NCI-H774 (cell line): ENCODE measurements at regions not wholly inside any gene's neighbourhood (a gene's known extent, or its start where the extent isn't known, plus 50 kb on each side); places are given as distances from the start of the nearest gene placed in this dataset.
"Not testable (repeated sequence)": the region's sequence is repeated elsewhere in the genome, so short reads cannot be mapped to it uniquely, and the experiment has no call there.

Experiments
- DNase-seq: peaks from one replicate; lab custom pipeline; 2025; lab: John Stamatoyannopoulos, UW

DNA sequence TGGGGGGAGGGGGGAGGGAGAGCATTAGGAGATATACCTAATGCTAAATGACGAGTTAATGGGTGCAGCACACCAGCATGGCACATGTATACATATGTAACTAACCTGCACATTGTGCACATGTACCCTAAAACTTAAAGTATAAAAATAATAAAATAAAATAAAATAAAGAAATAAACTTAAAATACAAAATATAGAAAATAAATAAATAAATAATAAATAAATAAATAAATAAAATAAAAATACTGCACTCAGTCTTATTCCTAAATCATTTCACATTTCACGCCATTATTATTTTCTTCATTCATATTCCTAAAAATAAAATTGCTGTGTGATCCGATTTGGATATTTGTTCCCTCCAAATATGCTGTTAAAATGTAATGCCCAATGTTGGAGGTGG is 156.5 kb upstream of the CCNG1 start:
- DNase-seq, result not testable (repeated sequence)

DNA sequence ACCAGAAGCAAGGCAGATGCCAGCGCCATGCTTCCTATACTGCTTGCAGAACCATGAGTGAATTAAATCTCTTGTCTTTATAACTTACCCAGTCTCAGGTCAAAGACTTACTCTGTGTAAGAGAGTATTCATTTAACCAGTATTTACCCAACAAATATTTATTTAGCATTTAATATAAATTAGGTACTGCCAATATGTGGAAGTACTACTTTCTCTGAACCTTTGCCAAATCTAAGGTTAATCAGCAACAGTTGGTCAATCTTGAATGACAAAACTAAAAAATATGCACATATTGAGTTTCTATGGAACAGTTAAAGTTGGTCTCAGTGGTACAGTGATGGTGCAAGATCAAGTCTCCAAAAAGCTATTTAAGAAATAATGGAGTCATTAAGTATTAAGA is 155.9 kb upstream of the CCNG1 start:
- DNase-seq, result no peak

DNA sequence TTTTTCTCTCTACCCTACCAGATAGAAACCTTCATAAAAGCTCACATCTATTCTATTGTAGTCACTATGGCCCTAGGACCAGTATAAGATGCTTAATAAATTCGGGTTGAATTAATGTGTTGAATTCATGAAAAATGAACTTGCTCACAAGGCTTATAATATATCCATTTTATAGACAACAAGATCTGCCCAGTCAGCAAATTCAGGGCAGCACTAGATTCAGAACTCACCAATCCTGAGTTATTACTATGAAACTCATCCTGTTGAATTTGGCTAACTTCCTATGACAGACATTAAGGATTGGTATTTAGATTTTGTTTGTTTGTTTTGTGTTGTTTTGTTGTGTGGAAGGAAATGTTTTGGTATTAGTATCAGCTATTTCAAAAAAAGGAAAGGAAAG is 143.6 kb upstream of the CCNG1 start:
- DNase-seq, result no peak

DNA sequence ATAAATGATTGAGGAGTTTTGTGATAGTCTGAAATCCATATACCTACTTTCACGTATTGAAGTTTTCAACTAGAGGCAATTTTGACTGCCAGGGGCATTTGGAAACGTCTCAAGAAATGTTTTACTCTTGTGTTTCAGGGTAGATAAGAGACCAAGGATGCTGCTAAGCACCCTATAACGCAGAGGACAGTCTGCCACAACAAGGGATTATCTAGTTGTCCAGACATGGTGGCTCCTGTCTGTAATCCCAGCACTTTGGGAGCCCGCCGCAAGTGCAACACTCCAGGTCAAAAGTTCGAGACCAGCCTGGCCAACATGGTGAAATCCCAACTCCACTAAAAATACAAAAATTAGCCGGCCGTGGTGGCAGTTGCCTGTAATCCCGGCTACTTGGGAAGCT is 133.7 kb upstream of the CCNG1 start:
- no peak for DNase-seq

DNA sequence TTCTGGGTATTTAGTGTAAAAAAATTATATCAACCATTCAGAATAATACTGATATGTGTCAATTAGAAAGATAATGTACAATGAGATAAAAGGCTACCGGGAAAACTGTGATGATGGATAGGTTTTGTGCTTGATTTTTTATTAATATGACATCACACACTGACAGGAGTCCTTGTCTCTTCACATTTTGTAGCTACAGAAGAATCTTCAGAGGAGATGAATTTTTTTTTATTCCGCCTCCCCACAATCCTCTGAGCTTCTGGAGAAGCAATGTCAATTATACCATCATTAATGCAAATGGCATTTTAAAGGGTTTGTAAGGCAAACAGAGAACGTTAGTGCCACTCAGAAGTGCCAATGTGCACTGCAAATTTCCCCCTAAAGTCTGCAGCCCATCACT is 131.7 kb upstream of the CCNG1 start:
- no peak for DNase-seq

DNA sequence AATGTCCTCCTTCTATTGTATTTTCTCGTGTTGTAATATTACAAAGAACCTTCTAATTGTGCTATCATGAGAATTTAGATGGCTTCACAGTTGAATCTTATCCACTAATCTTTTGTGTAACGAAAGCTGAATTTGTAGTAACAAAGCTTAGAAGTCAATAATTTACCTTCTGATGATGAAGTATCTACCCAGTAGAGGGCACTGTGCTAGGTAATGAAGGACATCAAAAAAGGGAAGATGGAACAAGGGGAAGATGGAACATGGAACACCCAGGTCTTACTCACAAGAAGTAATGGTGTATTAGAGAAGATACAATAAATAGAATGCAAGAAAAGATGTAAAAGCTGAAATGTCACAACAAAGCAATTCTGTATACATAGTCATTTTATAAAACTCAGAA is 131.0 kb upstream of the CCNG1 start:
- no peak for DNase-seq

DNA sequence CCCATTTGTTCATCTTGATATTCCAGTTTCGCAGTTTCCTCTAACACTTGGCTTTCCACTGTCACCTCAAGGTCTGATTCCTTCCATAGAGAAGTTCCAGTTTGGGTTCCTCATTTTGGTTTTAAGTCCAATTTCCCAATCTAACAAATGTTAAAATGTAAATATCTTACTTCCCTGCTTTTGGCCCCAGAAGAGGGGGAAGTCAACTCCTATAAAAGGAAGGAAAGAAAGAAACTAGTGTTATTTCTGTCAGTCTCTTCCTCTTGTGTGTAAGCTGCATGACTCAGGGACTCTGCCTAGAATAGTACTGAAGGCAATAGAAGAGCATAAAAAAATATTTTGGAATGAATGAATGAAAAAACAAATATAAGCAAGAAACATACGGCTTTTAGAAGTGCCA is 127.5 kb upstream of the CCNG1 start:
- DNase-seq, result no peak

DNA sequence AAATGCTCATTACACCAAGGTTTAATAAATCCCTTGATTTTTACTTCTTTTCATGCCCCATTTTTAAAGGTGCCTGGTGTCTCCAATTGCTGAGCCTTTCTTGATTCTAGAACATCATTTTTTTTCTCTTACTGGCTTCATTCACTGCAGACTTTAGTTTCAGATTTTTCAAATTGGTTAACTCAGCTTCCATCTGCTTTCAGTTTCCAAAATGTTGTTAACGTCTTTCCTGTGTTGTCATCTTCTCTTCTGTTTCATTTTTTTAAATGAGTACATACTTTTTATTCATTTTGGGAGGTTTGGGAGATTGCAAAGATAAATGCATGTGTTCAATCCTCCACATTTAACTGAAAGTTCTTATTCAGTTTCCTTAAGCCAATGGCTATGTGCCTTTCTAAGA is 126.4 kb upstream of the CCNG1 start:
- no peak for DNase-seq

DNA sequence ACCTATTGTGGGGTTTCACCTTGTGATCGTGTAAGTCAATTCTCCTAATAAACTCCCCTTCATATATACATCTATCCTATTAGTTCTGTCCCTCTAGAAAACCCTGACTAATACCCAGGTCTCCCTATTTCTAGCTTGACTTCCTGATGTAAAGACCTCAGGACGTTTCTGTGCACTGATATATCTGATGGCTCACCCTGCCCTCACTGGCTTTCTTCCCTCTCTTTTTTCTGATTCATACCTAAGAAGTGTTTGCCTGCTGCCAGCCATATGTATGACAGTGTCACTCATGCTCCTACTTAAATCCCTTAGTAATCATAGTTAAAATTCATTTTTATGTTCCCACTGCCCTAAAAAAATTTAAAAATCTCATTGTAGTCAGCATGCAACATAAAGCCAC is 124.8 kb upstream of the CCNG1 start:
- no peak for DNase-seq

DNA sequence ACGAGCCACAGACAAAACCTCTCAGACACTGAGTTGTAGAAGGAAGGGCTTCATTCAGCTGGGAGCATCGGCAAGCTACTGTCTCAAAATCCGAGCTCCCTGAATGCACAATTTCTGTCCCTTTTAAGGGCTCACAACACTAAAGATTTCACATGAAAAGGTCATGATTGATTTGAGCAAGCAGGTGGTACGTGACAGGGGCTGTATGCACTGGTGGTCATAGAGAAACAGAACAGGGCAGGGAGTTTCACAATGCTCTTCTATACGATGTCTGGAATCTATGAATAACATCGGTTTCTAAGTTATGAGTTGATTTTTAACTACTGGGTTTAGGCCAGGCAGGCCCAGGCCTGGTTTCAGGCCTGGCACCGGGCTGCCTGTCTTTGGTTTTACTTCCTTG is 124.3 kb upstream of the CCNG1 start:
- not testable (repeated sequence) for DNase-seq

DNA sequence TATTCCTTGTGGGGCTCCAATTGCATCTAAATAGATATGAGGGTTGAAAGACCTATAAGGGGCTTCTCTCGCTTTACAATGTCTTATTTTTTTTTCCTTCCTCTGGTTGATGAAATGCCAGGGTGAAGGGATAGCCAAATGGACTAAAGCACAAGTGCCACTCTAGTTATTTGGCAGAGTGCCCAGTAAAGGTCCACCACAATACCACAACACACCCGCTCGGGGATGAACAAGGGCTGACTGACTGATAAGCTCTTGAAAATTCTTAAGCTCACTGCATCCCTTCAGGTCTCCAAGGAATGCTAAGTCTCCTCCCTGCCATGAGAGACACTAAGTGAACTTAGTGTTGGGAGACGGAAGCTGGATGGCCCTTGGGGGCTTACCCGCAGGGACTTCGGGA is 121.0 kb upstream of the CCNG1 start:
- not testable (repeated sequence) for DNase-seq

DNA sequence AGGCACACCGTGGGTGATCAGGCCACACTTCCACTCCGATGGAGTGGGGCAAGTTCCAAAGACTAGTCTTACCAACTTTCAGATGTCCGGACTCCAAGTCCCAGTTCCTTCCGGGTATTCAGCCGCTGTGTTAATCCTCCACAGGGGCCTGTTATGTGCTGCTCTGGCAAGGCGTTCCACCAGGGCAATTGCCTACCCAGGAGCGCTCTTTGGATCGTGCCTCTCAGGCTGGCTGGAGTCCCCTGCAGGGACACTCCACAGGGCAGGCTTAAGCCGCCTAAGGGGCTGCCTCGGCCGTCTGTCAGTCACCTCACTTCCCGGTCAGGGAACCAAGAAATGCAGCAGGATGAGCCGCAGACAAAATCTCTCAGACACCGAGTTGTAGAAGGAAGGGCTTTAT is 118.7 kb upstream of the CCNG1 start:
- no peak for DNase-seq

DNA sequence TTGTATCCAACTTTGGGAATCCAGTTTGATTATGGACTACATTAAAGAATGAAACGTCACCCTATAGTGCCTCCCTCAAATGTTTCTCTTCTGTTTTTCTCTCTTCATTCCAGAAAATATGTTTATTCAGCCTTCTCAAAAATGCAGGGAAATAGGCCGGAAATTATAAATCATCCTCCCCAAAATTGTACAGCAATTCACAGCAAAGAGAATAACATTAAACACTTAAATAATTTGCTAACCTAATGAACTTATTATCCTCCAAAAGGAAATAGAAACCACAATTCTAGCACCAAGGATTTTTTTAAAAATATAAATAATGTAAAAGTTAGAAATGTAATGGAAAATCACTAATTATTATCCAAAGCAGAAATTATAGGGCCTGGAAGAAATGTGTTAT is 115.9 kb upstream of the CCNG1 start:
- no peak for DNase-seq

DNA sequence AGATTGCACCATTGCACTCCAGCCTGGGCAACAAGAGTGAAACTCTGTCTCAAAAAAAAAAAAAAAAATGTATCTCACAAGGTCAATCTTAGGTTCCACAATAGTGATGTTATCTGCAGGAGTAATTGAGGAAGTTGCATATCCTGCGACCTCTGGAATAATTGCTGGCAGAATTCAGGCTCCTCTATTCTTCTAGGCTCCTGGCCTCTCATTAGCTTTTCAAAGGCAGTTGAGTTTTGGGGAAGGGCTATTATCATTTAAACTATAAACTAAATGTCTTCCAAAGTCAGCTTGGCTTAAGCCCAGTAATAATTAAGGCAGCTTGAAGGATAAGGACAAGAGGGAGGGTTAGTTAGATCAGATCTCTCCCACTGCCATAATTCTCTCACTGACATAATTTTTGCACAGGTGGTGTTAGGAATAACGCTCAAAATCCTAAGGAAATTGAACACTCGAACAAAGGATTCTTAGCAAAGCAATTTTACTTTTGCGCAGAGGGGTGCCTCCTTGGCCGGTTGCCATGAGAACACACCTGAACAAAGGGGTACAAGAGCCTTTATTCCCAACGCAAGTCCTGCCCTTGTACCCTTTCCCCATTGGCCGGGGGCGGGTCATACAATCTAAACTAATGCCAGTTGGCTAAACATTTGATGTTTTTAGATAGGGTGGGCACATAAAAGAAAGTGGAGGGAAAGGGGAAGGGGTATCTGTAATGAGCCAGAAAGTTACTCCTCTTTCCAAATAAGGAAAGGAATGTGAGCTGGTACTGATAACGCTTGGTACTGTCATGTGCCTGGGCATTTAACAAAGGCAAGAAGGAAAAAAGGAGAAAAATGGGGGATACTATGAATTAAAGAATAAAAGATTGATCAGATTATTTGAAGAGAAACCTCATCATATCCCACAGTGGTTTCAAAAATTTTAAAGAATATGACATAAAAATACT is 106.4 kb upstream of the CCNG1 start:
- no peak for DNase-seq

DNA sequence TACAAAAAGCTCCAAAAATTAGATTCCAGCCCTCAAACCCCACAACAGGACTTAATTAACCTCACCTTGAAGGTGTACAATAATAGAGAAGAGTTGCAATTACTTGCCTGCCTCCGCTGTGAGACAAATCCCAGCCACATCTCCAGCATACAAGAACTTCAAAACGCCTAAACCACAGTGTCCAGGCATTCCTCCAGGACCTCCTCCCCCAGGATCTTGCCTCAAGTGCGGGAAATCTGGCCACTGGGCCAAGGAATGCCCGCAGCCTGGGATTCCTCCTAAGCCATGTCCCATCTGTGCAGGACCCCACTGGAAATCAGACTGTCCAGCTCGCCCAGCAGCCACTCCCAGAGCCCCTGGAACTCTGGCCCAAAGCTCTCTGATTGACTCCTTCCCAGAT is 101.3 kb upstream of the CCNG1 start:
- not testable (repeated sequence) for DNase-seq

DNA sequence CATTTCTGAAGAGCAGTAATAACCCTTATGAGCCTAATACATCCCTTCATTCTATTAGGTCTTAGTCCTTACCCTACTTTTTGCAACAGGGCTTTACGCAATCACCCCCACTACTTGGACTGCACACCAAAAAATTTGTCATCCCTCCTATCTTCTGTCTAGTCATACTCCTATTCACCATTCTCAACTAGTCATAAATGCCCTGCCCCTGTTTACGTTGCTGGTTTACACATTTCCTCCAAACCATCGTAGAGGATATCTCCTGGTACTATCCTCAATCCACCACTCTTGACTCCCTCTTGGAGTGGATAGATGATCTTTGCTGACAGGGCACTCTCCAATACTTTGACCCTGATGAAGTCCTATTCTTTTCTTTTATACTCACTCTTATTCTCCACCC is 98.2 kb upstream of the CCNG1 start:
- no peak for DNase-seq

DNA sequence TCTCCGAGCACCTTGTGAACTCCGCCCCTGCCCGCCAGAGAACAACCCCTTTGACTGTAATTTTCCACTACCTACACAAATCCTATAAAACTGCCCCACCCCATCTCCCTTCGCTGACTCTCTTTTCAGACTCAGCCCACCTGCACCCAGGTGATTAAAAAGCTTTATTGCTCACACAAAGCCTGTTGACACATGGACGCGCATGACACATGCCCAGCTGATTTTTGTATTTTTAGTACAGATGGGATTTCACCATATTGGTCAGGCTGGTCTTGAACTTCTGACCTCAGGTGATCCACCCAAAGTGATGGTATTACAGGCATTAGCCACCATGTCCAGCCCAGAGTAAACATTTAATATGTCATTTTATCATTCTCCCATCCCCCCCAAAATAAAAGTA is 97.0 kb upstream of the CCNG1 start:
- not testable (repeated sequence) for DNase-seq

DNA sequence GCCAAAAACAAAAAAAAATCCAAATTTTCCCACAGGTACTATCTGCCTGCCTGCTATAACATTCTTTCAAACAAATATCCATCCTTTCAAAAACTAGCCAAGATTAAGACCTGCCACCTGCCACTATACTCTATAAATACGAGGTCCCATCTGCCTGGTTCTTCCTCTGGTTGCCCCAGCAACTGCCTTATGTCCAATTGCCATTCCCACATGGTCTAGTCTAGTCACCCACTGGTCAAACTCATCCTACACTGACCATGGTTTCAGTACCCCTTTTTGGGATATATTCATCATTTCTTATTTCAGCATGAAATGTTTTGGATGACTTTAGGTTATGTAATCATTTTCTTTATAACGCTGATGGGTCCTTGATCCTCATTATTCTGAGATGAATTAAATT is 95.1 kb upstream of the CCNG1 start:
- DNase-seq, result no peak

DNA sequence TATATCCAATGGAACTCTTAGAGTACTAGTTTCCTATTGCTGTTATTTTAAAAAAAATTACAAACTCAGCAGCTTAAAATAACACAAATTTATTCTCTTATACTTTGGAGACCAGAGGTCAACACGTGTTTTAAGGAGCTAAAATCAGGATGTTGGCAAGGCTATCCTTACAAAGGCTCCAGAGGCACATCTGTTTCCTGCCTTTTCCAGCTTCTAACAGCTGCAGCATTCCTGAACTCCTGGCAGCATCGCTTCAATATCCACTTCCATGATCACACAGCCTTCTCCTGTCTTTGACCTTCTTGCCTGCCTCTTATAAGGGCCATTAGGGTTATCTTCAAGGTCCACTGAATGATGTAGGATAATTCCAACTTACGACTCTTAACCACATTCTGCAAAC is 92.2 kb upstream of the CCNG1 start:
- DNase-seq, result no peak

DNA sequence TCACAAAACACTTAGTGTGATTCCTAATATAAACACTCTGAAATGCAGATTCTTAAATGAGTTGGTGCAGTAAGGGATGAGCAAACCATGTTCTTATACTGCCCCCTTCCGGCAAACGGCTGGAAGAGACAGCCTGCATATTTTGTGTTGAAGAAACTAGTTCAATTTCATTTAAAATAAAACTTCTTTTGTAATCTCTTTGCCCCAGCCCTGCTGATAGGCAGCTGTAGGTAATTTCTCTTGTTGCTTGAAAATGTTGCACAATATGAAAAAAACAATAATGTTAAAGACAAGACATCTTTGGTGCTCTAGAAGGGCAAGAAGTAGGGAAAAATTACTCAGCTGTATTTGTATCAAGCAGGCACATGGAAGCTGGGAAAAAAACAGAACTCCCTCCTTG is 89.7 kb upstream of the CCNG1 start:
- peak; percentile 10 for DNase-seq

DNA sequence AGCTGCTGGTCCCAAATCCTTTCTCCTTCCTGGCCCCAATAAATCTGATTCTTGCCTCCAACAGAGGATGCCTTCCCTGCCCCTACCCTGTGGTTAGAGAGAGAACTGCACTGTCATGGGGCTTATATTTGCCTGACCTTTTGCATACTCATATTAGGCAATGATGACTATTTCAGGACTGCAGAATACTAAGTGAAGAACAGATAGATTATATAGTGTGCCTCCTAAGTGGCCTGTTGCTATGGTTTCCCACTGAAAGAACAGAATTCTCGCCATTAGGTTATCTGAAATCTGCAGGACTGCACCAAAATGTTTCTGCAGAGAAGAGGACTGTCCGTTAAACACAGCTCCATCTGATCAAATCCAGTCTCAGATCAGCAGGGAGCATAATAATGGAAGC is 87.3 kb upstream of the CCNG1 start:
- no peak for DNase-seq

DNA sequence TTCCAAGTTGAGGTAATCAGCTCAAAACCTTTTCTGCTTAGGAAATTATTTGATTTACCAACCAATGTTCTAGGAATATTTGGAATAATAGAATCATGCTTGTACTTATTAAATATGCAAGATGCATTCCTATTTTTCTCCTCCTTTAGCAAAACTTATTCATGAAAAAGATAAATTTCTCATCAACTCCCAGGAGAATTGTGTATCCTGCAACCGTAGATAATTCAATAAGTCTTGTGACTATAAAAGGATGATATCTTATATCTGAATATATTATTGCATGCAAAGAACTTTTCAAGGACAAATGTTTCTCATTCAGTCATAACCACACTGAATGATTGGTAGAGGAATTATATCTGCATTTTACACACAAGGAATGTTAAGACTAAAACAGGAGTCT is 84.9 kb upstream of the CCNG1 start:
- no peak for DNase-seq

DNA sequence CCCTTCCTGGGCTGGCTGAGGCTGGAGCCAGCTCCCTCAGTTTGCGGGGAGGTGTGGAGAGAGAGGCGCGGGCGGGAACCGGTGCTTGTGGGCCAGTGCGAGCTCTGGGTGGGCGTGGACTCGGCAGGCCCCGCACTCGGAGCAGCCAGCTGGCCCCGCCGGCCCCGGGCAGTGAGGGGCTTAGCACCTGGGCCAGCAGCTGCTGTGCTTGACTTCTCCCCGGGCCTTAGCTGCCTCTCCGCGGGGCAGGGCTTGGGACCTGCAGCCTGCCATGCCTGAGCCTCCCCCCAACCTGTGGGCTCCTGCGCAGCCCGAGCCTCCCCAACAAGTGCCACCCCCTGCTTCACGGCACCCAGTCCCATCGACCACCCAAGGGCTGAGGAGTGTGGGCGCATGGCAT is 81.6 kb upstream of the CCNG1 start:
- DNase-seq, result not testable (repeated sequence)

DNA sequence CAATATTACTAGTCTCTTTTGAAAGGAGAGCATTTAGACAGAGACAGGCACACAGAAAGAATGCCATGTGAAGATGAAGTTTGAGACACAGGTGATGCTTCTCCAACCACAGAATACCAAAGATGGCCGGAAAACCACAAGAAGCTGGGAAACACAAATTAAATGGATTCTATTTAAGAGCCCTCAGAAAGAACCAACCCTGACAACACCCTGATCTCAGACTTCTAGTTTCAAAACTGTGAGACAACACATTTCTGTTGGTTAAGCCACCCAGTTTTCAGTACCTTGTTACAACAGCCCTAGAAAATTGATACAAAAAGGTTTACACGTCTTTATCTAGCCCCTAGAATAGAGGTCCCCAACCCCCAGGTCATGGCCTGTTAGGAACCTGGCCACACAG is 79.8 kb upstream of the CCNG1 start:
- DNase-seq, result no peak
